ENCODE measurements at regions not wholly inside any gene's neighbourhood (a gene's known extent, or its start where the extent isn't known, plus 50 kb on each side); places are given as distances from the start of the nearest gene placed in this dataset.

DNA sequence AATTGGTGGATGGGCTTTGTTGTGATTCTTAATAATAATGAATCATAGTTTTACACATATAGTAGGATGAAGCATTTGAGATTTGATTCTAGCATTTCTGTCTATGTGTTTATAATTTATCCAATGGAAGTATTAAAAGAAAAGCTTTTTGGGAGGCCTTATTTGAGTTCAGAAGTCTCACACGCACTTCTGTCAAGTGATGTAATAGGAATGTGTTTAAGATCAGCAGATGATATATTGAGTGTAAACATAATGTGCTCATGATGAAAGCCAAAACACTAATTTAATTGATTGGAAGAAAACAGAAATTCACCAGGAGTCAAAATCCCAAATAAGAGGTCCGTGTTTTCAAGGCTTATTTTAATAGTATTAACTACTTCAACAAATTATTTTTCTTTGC is 435.6 kb upstream of the HSF2 start:
- H4K8ac ChIP-seq (replicated peaks; ENCODE audit: insufficient read length, low read depth, low read length): no peak overlapping the region
- no peak overlapping the region for H2BK20ac ChIP-seq (ENCODE audit: low read depth, low read length, poor library complexity, severe bottlenecking)
- H2BK15ac ChIP-seq (ENCODE audit: low read depth, low read length): no peak overlapping the region
- no peaks in the 10 kb centered on the region; the same call in 1 of the 2 replicates for H3K4me1 ChIP-seq (ENCODE audit: insufficient read depth, low read length)
- no peak overlapping the region for H2BK12ac ChIP-seq (ENCODE audit: insufficient read length, low read depth, low read length)
- no CpG with 5 or more reads among the region's 2 CpGs for WGBS (ENCODE audit: extremely low coverage, insufficient read length, low lambda C conversion rate)
- no peak overlapping the region for H4K5ac ChIP-seq (ENCODE audit: insufficient read length, low read depth, low read length)
- Mint-ChIP-seq H3K36me3 (ENCODE audit: insufficient read depth in 1 of 3, low read depth in 3 of 3) (no peaks in the 10 kb centered on the region; a peak in 1 of 7 replicates), H3K4me1 (no peaks in the 10 kb centered on the region), H3K9me3 (no peaks in the 10 kb centered on the region), H3K27ac (no peak overlapping the region), H3K27me3 (ENCODE audit: low read depth) (no peaks in the 10 kb centered on the region), H3K4me3 (no peak overlapping the region)
- H3K14ac ChIP-seq (ENCODE audit: insufficient read depth, low read length): no peak overlapping the region
- H4K91ac ChIP-seq (ENCODE audit: insufficient read length, low read depth, low read length): no peak overlapping the region
- no peak overlapping the region for H3K9ac ChIP-seq (ENCODE audit: extremely low read depth, insufficient read length, low read length)
- no peak overlapping the region for H3K23ac ChIP-seq (ENCODE audit: insufficient read length, low read depth, low read length)
- no peak overlapping the region for H3K27ac ChIP-seq (ENCODE audit: insufficient read length, low read depth, low read length)
- H3T11ph ChIP-seq (ENCODE audit: low read length): no peak overlapping the region
- H3K27me3 ChIP-seq (ENCODE audit: insufficient read depth, low read length): no peaks in the 10 kb centered on the region
- no peaks in the 10 kb centered on the region for H3K79me2 ChIP-seq (ENCODE audit: insufficient read depth, low read length)
- no peak overlapping the region for H2AK5ac ChIP-seq (ENCODE audit: insufficient read length, low read length)
- TF ChIP-seq, protein P1, sequence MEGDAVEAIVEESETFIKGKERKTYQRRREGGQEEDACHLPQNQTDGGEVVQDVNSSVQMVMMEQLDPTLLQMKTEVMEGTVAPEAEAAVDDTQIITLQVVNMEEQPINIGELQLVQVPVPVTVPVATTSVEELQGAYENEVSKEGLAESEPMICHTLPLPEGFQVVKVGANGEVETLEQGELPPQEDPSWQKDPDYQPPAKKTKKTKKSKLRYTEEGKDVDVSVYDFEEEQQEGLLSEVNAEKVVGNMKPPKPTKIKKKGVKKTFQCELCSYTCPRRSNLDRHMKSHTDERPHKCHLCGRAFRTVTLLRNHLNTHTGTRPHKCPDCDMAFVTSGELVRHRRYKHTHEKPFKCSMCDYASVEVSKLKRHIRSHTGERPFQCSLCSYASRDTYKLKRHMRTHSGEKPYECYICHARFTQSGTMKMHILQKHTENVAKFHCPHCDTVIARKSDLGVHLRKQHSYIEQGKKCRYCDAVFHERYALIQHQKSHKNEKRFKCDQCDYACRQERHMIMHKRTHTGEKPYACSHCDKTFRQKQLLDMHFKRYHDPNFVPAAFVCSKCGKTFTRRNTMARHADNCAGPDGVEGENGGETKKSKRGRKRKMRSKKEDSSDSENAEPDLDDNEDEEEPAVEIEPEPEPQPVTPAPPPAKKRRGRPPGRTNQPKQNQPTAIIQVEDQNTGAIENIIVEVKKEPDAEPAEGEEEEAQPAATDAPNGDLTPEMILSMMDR (conservative IDR thresholded peaks at IDR 0.05): no peak
- H3K4ac ChIP-seq (ENCODE audit: low read depth, low read length): no peak overlapping the region
- no peak overlapping the region for H3K18ac ChIP-seq (ENCODE audit: insufficient read length, low read depth, low read length)
- H3K9me3 ChIP-seq (ENCODE audit: control insufficient read depth, low read depth, low read length): no peaks in the 10 kb centered on the region
- H3K4me2 ChIP-seq (ENCODE audit: insufficient read depth, insufficient read length, low read length): no peak overlapping the region
- no peak overlapping the region for H3K56ac ChIP-seq (ENCODE audit: insufficient read length, low read depth, low read length)
- H2BK5ac ChIP-seq (ENCODE audit: insufficient read length, low read length): no peak overlapping the region
- H3K79me1 ChIP-seq (ENCODE audit: insufficient read depth, low read depth, low read length, poor library complexity, severe bottlenecking): no peaks in the 10 kb centered on the region
- H2BK120ac ChIP-seq (ENCODE audit: low read depth, low read length, poor library complexity, severe bottlenecking): no peak overlapping the region
- H2AFZ ChIP-seq (ENCODE audit: low read length): no peak overlapping the region
- no peaks in the 10 kb centered on the region for H3K23me2 ChIP-seq (ENCODE audit: insufficient read length, low read depth, low read length, poor library complexity, severe bottlenecking)
- H4K20me1 ChIP-seq (ENCODE audit: control insufficient read depth, insufficient read depth, insufficient read length): no peaks in the 10 kb centered on the region
- DNase-seq: no peak

Measured in H9 (cell line).